ENCODE measurements at regions not wholly inside any gene's neighbourhood (a gene's known extent, or its start where the extent isn't known, plus 50 kb on each side); places are given as distances from the start of the nearest gene placed in this dataset.

DNA sequence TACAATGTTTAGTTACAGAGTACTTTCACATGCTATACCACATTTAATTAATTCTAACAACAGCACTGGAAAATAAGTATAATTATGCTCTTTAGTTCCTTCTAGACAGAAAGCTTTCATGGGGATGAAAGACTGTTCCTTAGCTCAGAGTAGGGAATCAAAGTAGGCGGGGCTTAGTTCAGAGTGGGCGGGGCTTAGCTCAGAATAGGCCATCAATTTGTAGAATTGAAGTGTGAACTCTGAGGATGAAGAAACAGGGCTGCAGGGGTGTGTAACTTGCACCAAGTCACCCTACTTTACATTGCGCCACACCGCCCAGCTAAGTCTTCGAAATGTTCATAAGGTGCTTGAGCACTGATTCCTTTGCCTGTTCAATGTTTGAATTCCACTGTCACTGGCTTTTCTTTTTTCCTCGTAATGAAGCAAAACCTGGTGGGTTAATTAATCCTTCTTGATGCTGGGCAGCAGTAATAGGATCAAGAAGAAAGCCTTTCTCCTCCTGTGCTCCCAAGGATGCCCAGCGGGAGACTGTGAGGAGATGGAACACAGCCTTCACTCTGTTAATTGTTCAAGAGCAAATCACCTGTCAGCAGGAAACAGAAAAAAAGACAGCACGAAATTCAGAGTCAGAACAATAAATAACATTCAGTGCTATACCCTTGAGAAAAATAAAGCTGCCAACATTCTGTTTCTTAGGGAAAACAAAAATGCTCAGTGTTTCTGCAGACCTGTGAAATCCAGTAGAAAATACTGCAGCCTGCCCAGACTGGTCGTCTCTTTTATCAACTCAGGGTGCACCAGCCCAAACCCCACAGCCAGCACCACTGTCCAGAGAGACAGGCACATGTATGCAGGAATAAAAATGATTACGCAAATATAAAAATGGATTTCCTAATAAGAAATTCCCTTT, 66.5 kb upstream of the CAMK1G start:
- no peak for DNase-seq (ENCODE audit: low read depth)
- no peak overlapping the region for H3K4me3 ChIP-seq (ENCODE audit: low read depth, low read length)
- TF ChIP-seq CTCF (conservative IDR thresholded peaks at IDR 0.05; ENCODE audit: low read depth, low read length), result no peak

DNA sequence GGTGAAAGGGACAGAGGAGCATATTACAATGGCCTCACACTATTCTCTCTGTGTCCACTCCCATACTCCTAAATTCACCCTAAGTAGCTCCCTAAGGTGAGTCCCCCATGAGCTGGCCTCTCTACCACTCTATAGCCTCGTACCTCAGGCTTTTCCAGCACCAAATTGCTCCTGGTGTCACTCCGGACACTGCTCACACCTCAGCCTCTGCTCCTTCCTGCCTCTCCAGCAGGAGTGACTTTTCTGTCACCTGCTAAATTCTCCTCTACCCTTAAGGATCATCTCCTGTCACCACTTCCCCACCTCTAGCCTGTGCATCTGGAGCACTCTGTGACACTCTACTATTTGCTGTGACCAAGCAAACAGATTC, 65.8 kb upstream of the CAMK1G start:
- no peak overlapping the region for H3K4me3 ChIP-seq (ENCODE audit: low read depth, low read length)
- no peak for DNase-seq (ENCODE audit: low read depth)
- TF ChIP-seq CTCF (conservative IDR thresholded peaks at IDR 0.05; ENCODE audit: low read depth, low read length), result no peak

DNA sequence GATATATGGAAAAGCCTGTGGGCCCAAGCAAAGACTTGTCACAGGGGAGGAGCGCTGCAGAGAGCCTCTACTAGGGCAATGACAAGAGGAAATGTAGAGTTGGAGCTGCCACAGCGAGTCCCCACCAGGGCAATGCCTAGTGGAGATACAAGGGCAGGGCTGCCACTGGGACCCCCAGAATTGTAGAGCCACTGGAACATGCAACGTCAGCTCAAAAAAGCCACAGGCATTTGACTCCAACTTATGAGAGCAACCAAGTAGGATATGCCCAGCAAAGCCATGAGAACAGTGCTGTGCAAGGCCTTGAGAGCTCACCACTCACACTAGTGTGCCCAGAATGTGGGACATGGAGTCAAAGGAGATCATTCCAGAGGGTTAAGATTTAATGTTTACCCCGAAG, 63.7 kb upstream of the CAMK1G start:
- DNase-seq (ENCODE audit: low read depth), result no peak
- TF ChIP-seq CTCF (conservative IDR thresholded peaks at IDR 0.05; ENCODE audit: low read depth, low read length), result no peak
- no peak overlapping the region for H3K4me3 ChIP-seq (ENCODE audit: low read depth, low read length)

- DNase-seq (ENCODE audit: low read depth), result no peak
- no peak overlapping the region for H3K4me3 ChIP-seq (ENCODE audit: low read depth, low read length)
- no peak for TF ChIP-seq CTCF (conservative IDR thresholded peaks at IDR 0.05; ENCODE audit: low read depth, low read length)
Observed at GRCh38 chr1:209522826-209523225, 60.7 kb upstream of the CAMK1G start.

DNA sequence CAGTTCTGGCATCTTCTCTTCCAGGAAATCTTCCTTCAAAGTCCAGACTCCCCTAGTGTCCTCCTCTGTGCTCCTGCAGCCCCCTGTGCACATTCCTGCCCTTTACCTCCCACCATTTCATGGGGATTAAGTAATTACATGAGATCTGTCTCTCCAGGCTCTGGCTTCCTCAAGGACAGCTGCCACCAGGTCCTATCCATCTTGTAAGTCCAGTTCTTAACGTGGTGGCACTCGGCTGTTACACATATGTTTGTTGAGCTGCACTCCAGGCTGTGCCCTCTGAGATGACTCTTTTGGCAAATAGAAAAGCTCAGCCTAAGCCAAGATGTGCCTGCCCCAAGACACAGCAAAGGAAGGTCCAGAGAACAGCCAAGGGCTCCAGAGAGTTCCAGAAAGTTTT, 57.4 kb upstream of the CAMK1G start:
- no peak for TF ChIP-seq CTCF (conservative IDR thresholded peaks at IDR 0.05; ENCODE audit: low read depth, low read length)
- no peak for DNase-seq (ENCODE audit: low read depth)
- H3K4me3 ChIP-seq (ENCODE audit: low read depth, low read length), result no peak overlapping the region

DNA sequence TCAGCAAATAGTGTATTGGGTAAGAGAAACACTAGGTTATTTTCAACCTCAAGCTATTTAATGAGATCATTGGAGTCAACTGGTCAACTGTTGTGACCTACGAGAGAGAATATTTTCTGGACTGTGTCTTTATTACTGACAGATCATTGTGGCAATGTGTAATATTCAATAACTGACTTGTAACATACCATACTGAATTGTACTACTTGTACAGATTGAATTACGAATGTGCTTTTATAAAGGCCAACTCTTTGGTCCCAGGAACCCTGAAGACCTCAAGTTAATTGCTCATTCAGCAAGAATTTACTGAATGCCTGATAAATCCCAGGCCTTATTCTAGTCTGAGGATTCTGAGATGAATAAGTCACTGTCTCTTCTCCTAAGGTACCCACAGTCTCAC, 56.1 kb upstream of the CAMK1G start:
- no peak overlapping the region for H3K4me3 ChIP-seq (ENCODE audit: low read depth, low read length)
- DNase-seq (ENCODE audit: low read depth), result peak; percentile 82
- TF ChIP-seq CTCF (conservative IDR thresholded peaks at IDR 0.05; ENCODE audit: low read depth, low read length), result no peak
